GM23338 (cell line): ENCODE measurements at regions not wholly inside any gene's neighbourhood (a gene's known extent, or its start where the extent isn't known, plus 50 kb on each side); places are given as distances from the start of the nearest gene placed in this dataset.

Source experiments
- ATAC-seq: fragments of 200-7000 bp; cut with Tn5 transposase; 3 replicates; pipeline ENCODE4 v1.9.1; 2020
- DNase-seq: peaks from one replicate; pipeline ENCODE4 v3.0.0-alpha.2; 2015; ENCODE audit warnings: low spot score
- H2AFZ ChIP-seq: fragments of 200-600 bp; sonication (generic); 2 replicates; pipeline ENCODE4 v1.8.0; 2016; ENCODE audit warnings: antibody characterized with exemption, mild to moderate bottlenecking, moderate library complexity
- H3F3A ChIP-seq: fragments of 200-600 bp; sonication (generic); replicated peaks from 2 replicates; pipeline ENCODE4 v1.8.0; 2017; ENCODE audit warnings: antibody characterized with exemption, mixed run types, low read depth
- H3K27ac ChIP-seq: fragments of 200-600 bp; sonication (generic); 2 replicates; pipeline ENCODE4 v1.6.1; 2016; ENCODE audit warnings: low read depth
- H3K27me3 ChIP-seq: fragments of 200-600 bp; sonication (generic); 2 replicates; pipeline ENCODE4 v1.8.0; 2016; ENCODE audit warnings: mild to moderate bottlenecking, mixed run types, moderate library complexity; ENCODE audit not compliant: insufficient read depth
- H3K36me3 ChIP-seq: fragments of 200-600 bp; sonication (generic); 2 replicates; pipeline ENCODE4 v1.8.0; 2016; ENCODE audit warnings: mild to moderate bottlenecking; ENCODE audit not compliant: insufficient read depth
- H3K4me1 ChIP-seq: fragments of 200-600 bp; sonication (generic); 2 replicates; pipeline ENCODE4 v1.8.0; 2016; ENCODE audit warnings: mild to moderate bottlenecking, moderate library complexity; ENCODE audit not compliant: insufficient read depth
- H3K4me2 ChIP-seq: fragments of 200-600 bp; sonication (generic); 2 replicates; pipeline ENCODE4 v1.7.1; 2017; ENCODE audit warnings: mixed run types
- H3K4me3 ChIP-seq: fragments of 200-600 bp; sonication (generic); 2 replicates; pipeline ENCODE4 v1.6.1; 2016; ENCODE audit warnings: mixed run types
- H3K79me2 ChIP-seq: fragments of 200-600 bp; sonication (generic); replicated peaks from 2 replicates; pipeline ENCODE4 v1.8.0; 2017; ENCODE audit warnings: mild to moderate bottlenecking; ENCODE audit not compliant: insufficient read depth
- H3K9me2 ChIP-seq: fragments of 200-600 bp; sonication (generic); 2 replicates; pipeline ENCODE4 v1.8.0; 2017; ENCODE audit not compliant: insufficient read depth
- H4K20me1 ChIP-seq: fragments of 200-600 bp; sonication (generic); replicated peaks from 2 replicates; pipeline ENCODE4 v1.8.0; 2017; ENCODE audit warnings: mild to moderate bottlenecking; ENCODE audit not compliant: insufficient read depth
- H3K27ac Mint-ChIP-seq: 2 replicates; pipeline ENCODE4 v1.8.0; 2020; ENCODE audit warnings: inconsistent platforms, mild to moderate bottlenecking, moderate library complexity, mixed read lengths
- H3K27me3 Mint-ChIP-seq: 3 replicates; pipeline ENCODE4 v1.8.0; 2022; ENCODE audit warnings: low read depth, mild to moderate bottlenecking, moderate library complexity, mixed read lengths, inconsistent platforms; ENCODE audit not compliant: insufficient read depth, poor library complexity
- H3K36me3 Mint-ChIP-seq: 3 replicates; pipeline ENCODE4 v1.8.0; 2021; ENCODE audit warnings: low read depth, mild to moderate bottlenecking, inconsistent platforms, moderate library complexity, mixed read lengths
- H3K4me1 Mint-ChIP-seq: 3 replicates; pipeline ENCODE4 v1.8.0; 2020; ENCODE audit warnings: mild to moderate bottlenecking, inconsistent platforms, mixed read lengths
- H3K4me3 Mint-ChIP-seq: 3 replicates; pipeline ENCODE4 v1.8.0; 2021; ENCODE audit warnings: moderate library complexity, mild to moderate bottlenecking, inconsistent platforms, mixed read lengths
- H3K9me3 Mint-ChIP-seq: 3 replicates; pipeline ENCODE4 v1.8.0; 2020; ENCODE audit warnings: moderate library complexity, mild to moderate bottlenecking, inconsistent platforms, mixed read lengths
- CREB1 ChIP-seq: fragments of 250-450 bp; sonication (Bioruptor Pico); IDR thresholded peaks from 2 replicates; pipeline ENCODE4 v1.5.0; 2020; ENCODE audit warnings: low read depth, mild to moderate bottlenecking, moderate library complexity
- EZH2 ChIP-seq: fragments of 200-600 bp; sonication (generic); IDR thresholded peaks from one replicate; pipeline ENCODE4 v1.8.0; 2017; ENCODE audit warnings: antibody characterized with exemption, mild to moderate bottlenecking, low read depth; ENCODE audit not compliant: unreplicated experiment
- EZH2phosphoT487 ChIP-seq: fragments of 200-600 bp; sonication (generic); IDR thresholded peaks from one replicate; pipeline ENCODE4 v1.8.1; 2018; ENCODE audit warnings: antibody characterized with exemption; ENCODE audit not compliant: unreplicated experiment
- JUNB ChIP-seq: IDR thresholded peaks from one replicate; pipeline ENCODE4 v1.6.1; 2016; ENCODE audit warnings: antibody characterized with exemption; ENCODE audit not compliant: unreplicated experiment
- NANOG ChIP-seq: IDR thresholded peaks from 2 replicates; pipeline ENCODE4 v1.6.1; 2016; ENCODE audit warnings: antibody characterized with exemption, borderline replicate concordance
- POLR2AphosphoS5 ChIP-seq: IDR thresholded peaks from 2 replicates; pipeline ENCODE4 v1.6.1; 2016; ENCODE audit warnings: antibody characterized with exemption, low read depth
- STAT1 ChIP-seq: IDR thresholded peaks from one replicate; pipeline ENCODE4 v1.6.1; 2016; ENCODE audit warnings: antibody characterized with exemption; ENCODE audit not compliant: unreplicated experiment
- ZNF114 ChIP-seq: fragments of 250-450 bp; sonication (Bioruptor Pico); IDR thresholded peaks from 2 replicates; pipeline ENCODE4 v1.5.0; 2020; ENCODE audit warnings: mild to moderate bottlenecking, moderate library complexity
- ZNF331 ChIP-seq: fragments of 250-450 bp; sonication (Bioruptor Pico); IDR thresholded peaks from 2 replicates; pipeline ENCODE4 v1.5.0; 2020; ENCODE audit warnings: low read depth, mild to moderate bottlenecking, moderate library complexity
- TF ChIP-seq, protein P1 (sequence below): fragments of 250-450 bp; sonication (Bioruptor Pico); IDR thresholded peaks from 2 replicates; pipeline ENCODE4 v1.5.0; 2020; ENCODE audit warnings: mild to moderate bottlenecking, moderate library complexity
- TF ChIP-seq, protein P2 (sequence below), 2 experiments: fragments of 200-600 bp in 1 of 2; sonication (generic) in 1 of 2; conservative IDR thresholded peaks; 2 replicates each; pipeline versions ENCODE4 v1.5.1 to v1.6.1; 2016 to 2017; ENCODE audit warnings: antibody characterized with exemption in 2 of 2, low read depth in 2 of 2, mild to moderate bottlenecking in 2 of 2, moderate library complexity in 1 of 2
- TF ChIP-seq, protein P3 (sequence below): IDR thresholded peaks from one replicate; pipeline ENCODE4 v1.6.1; 2018; ENCODE audit warnings: antibody characterized with exemption; ENCODE audit not compliant: unreplicated experiment

DNA sequence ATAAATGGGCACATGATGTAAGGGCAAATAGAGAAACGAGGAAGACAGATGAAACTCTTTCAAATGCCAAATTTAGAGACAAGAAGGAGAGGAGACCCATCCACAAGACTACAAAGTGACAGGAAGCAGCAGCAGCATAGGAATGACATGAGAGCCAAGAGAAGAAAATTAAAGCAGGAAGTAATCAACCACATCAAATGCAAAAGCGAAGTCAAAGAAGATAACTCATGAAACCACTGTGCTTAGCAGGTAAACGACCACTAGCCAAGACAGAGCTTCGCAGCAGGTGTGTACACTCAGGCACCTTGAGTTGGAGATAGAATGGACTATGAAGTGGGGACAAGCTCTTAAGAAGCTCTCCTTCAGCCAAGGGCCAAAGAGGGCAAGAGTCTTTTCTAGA, 64.1 kb downstream of the KLF12 start:
- DNase-seq (no peak), ATAC-seq (no peak)
- Mint-ChIP-seq H3K36me3 (no peaks in the 10 kb centered on the region), H3K4me1 (peaks cover 21% of the 10 kb centered on the region), H3K27me3 (no peaks in the 10 kb centered on the region), H3K27ac (no peak overlapping the region), H3K9me3 (no peaks in the 10 kb centered on the region), H3K4me3 (no peak overlapping the region)
- Histone ChIP-seq H4K20me1 (no peaks in the 10 kb centered on the region), H3K27ac (no peak overlapping the region), H3K27me3 (no peaks in the 10 kb centered on the region), H3K4me1 (0 out of 2 replicates have a peak, but pooled peaks cover 4% of the 10 kb centered on the region), H3F3A (no peaks in the 10 kb centered on the region), H3K4me2 (no peak overlapping the region), H3K4me3 (no peak overlapping the region), H3K9me2 (no peaks in the 10 kb centered on the region), H3K36me3 (no peaks in the 10 kb centered on the region), H2AFZ (no peak overlapping the region), H3K79me2 (peaks cover 13% of the 10 kb centered on the region)
- TF ChIP-seq NANOG (no peak), POLR2AphosphoS5 (no peak), STAT1 (no peak), ZNF114 (CRISPR knock-in tag) (no peak)

DNA sequence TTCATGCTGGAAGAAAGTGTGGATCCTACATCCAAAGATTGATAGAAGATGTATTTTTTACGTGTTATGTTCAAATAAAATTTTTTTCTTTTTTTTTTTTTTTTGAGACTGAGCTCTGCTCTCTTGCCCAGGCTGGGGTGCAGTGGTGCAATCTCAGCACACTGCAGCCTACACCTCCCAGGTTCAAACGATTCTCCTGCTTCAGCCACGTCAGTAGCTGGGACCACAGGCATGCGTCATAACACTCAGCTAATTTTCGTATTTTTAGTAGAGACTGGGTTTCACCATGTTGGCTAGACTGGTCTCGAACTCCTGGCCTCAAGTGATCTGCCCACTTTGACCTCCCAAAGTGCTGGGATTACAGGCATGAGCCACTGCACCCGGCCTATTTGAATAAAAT, 65.7 kb downstream of the KLF12 start:
- Mint-ChIP-seq H3K27ac (no peak overlapping the region), H3K4me1 (peaks cover 6% of the 10 kb centered on the region), H3K4me3 (no peak overlapping the region), H3K36me3 (no peaks in the 10 kb centered on the region), H3K9me3 (no peaks in the 10 kb centered on the region), H3K27me3 (no peaks in the 10 kb centered on the region)
- Histone ChIP-seq H3K36me3 (no peaks in the 10 kb centered on the region), H3K27ac (no peak overlapping the region), H3F3A (no peaks in the 10 kb centered on the region), H3K4me2 (no peak overlapping the region), H2AFZ (no peak overlapping the region), H3K4me1 (0 out of 2 replicates have a peak, but pooled peaks cover 2% of the 10 kb centered on the region), H3K9me2 (no peaks in the 10 kb centered on the region), H3K27me3 (no peaks in the 10 kb centered on the region), H4K20me1 (no peaks in the 10 kb centered on the region; the same call in 1 of the 2 replicates), H3K4me3 (no peak overlapping the region), H3K79me2 (peaks cover 16% of the 10 kb centered on the region)
- ATAC-seq (no peak), DNase-seq (no peak)
- TF ChIP-seq ZNF331 (CRISPR knock-in tag): no peak
- TF ChIP-seq POLR2AphosphoS5: no peak
- TF ChIP-seq CREB1: no peak
- no peak for TF ChIP-seq EZH2phosphoT487
- TF ChIP-seq NANOG: no peak
- TF ChIP-seq, protein P1, sequence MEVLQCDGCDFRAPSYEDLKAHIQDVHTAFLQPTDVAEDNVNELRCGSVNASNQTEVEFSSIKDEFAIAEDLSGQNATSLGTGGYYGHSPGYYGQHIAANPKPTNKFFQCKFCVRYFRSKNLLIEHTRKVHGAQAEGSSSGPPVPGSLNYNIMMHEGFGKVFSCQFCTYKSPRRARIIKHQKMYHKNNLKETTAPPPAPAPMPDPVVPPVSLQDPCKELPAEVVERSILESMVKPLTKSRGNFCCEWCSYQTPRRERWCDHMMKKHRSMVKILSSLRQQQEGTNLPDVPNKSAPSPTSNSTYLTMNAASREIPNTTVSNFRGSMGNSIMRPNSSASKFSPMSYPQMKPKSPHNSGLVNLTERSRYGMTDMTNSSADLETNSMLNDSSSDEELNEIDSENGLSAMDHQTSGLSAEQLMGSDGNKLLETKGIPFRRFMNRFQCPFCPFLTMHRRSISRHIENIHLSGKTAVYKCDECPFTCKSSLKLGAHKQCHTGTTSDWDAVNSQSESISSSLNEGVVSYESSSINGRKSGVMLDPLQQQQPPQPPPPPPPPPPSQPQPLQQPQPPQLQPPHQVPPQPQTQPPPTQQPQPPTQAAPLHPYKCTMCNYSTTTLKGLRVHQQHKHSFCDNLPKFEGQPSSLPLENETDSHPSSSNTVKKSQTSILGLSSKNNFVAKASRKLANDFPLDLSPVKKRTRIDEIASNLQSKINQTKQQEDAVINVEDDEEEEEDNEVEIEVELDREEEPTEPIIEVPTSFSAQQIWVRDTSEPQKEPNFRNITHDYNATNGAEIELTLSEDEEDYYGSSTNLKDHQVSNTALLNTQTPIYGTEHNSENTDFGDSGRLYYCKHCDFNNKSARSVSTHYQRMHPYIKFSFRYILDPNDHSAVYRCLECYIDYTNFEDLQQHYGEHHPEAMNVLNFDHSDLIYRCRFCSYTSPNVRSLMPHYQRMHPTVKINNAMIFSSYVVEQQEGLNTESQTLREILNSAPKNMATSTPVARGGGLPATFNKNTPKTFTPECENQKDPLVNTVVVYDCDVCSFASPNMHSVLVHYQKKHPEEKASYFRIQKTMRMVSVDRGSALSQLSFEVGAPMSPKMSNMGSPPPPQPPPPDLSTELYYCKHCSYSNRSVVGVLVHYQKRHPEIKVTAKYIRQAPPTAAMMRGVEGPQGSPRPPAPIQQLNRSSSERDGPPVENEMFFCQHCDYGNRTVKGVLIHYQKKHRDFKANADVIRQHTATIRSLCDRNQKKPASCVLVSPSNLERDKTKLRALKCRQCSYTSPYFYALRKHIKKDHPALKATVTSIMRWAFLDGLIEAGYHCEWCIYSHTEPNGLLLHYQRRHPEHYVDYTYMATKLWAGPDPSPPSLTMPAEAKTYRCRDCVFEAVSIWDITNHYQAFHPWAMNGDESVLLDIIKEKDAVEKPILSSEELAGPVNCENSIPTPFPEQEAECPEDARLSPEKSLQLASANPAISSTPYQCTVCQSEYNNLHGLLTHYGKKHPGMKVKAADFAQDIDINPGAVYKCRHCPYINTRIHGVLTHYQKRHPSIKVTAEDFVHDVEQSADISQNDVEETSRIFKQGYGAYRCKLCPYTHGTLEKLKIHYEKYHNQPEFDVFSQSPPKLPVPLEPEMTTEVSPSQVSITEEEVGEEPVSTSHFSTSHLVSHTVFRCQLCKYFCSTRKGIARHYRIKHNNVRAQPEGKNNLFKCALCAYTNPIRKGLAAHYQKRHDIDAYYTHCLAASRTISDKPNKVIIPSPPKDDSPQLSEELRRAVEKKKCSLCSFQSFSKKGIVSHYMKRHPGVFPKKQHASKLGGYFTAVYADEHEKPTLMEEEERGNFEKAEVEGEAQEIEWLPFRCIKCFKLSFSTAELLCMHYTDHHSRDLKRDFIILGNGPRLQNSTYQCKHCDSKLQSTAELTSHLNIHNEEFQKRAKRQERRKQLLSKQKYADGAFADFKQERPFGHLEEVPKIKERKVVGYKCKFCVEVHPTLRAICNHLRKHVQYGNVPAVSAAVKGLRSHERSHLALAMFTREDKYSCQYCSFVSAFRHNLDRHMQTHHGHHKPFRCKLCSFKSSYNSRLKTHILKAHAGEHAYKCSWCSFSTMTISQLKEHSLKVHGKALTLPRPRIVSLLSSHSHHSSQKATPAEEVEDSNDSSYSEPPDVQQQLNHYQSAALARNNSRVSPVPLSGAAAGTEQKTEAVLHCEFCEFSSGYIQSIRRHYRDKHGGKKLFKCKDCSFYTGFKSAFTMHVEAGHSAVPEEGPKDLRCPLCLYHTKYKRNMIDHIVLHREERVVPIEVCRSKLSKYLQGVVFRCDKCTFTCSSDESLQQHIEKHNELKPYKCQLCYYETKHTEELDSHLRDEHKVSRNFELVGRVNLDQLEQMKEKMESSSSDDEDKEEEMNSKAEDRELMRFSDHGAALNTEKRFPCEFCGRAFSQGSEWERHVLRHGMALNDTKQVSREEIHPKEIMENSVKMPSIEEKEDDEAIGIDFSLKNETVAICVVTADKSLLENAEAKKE (CRISPR knock-in tag): no peak
- TF ChIP-seq JUNB: no peak
- no peak for TF ChIP-seq STAT1
- TF ChIP-seq, protein P2, sequence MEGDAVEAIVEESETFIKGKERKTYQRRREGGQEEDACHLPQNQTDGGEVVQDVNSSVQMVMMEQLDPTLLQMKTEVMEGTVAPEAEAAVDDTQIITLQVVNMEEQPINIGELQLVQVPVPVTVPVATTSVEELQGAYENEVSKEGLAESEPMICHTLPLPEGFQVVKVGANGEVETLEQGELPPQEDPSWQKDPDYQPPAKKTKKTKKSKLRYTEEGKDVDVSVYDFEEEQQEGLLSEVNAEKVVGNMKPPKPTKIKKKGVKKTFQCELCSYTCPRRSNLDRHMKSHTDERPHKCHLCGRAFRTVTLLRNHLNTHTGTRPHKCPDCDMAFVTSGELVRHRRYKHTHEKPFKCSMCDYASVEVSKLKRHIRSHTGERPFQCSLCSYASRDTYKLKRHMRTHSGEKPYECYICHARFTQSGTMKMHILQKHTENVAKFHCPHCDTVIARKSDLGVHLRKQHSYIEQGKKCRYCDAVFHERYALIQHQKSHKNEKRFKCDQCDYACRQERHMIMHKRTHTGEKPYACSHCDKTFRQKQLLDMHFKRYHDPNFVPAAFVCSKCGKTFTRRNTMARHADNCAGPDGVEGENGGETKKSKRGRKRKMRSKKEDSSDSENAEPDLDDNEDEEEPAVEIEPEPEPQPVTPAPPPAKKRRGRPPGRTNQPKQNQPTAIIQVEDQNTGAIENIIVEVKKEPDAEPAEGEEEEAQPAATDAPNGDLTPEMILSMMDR (conservative IDR thresholded peaks at IDR 0.05; ENCODE audit: low read depth in 2 of 2): no peak
- TF ChIP-seq, protein P3, sequence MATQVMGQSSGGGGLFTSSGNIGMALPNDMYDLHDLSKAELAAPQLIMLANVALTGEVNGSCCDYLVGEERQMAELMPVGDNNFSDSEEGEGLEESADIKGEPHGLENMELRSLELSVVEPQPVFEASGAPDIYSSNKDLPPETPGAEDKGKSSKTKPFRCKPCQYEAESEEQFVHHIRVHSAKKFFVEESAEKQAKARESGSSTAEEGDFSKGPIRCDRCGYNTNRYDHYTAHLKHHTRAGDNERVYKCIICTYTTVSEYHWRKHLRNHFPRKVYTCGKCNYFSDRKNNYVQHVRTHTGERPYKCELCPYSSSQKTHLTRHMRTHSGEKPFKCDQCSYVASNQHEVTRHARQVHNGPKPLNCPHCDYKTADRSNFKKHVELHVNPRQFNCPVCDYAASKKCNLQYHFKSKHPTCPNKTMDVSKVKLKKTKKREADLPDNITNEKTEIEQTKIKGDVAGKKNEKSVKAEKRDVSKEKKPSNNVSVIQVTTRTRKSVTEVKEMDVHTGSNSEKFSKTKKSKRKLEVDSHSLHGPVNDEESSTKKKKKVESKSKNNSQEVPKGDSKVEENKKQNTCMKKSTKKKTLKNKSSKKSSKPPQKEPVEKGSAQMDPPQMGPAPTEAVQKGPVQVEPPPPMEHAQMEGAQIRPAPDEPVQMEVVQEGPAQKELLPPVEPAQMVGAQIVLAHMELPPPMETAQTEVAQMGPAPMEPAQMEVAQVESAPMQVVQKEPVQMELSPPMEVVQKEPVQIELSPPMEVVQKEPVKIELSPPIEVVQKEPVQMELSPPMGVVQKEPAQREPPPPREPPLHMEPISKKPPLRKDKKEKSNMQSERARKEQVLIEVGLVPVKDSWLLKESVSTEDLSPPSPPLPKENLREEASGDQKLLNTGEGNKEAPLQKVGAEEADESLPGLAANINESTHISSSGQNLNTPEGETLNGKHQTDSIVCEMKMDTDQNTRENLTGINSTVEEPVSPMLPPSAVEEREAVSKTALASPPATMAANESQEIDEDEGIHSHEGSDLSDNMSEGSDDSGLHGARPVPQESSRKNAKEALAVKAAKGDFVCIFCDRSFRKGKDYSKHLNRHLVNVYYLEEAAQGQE: no peak
- no peak for TF ChIP-seq EZH2
